ENCODE measurements at regions not wholly inside any gene's neighbourhood (a gene's known extent, or its start where the extent isn't known, plus 50 kb on each side); places are given as distances from the start of the nearest gene placed in this dataset.

DNA sequence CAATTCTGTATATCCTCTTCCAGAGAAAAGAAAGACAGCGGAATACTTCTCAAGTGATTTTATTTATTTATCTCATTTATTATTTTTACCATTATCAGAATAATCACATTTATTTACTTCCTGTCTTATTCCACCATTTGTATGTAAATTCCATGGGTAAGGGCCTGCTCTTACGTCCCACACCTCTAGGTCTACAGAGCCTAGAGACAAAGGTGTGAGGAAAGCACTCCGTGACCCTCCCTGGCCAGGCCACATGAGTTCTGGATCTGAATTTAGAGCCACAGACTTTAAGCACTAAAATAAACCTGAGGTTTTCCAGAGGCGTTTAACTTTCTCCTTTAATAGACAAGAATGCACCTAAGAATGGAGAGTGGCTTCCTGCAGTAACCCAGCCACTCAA, 85.3 kb upstream of the CTSV start:
- no peak for TF ChIP-seq CTCF (IDR thresholded peaks at IDR 0.05; ENCODE audit: low read depth, low read length)
- no peak for TF ChIP-seq MAX (IDR thresholded peaks at IDR 0.05; ENCODE audit: low read depth, low read length)
- no peak for TF ChIP-seq POLR2A (IDR thresholded peaks at IDR 0.05; ENCODE audit: extremely low read depth, insufficient read length)
- no peak for TF ChIP-seq MYC (IDR thresholded peaks at IDR 0.05; ENCODE audit: low read depth, low read length)

Data from NB4 (cell line).